Colonic mucosa (tissue), 4 donors: ENCODE measurements at regions not wholly inside any gene's neighbourhood (a gene's known extent, or its start where the extent isn't known, plus 50 kb on each side); places are given as distances from the start of the nearest gene placed in this dataset.

Experiments used
- DNase-seq: peaks from one replicate; pipeline ENCODE4 v3.0.0-alpha.2; 2020
- H3K27ac ChIP-seq: fragments of 200-600 bp; one replicate; pipeline ENCODE4 v1.8.0; 2021
- H3K27me3 ChIP-seq: fragments of 200-600 bp; one replicate; pipeline ENCODE4 v1.8.0; 2021
- H3K36me3 ChIP-seq: fragments of 200-600 bp; one replicate; pipeline ENCODE4 v1.8.0; 2021
- H3K4me1 ChIP-seq: fragments of 200-600 bp; one replicate; pipeline ENCODE4 v1.8.0; 2021; ENCODE audit warnings: mild to moderate bottlenecking
- H3K4me3 ChIP-seq: fragments of 200-600 bp; one replicate; pipeline ENCODE4 v1.8.0; 2021
- H3K9ac ChIP-seq, 2 donors: one replicate each; pipeline ENCODE4 v1.7.0; 2013; ENCODE audit warnings: control low read depth in 2 of 2, low read depth in 2 of 2, low read length in 2 of 2
- H3K9me3 ChIP-seq: fragments of 200-600 bp; one replicate; pipeline ENCODE4 v1.8.0; 2021
- intact Hi-C: fragments of 100-400 bp; cut with DNase I; formaldehyde crosslinking; loops from one replicate; pipeline ENCODE4 v1.14.1; 2022
- TF ChIP-seq, protein P1 (sequence below): fragments of 200-600 bp; IDR thresholded peaks from one replicate; pipeline ENCODE4 v1.8.0; 2022; ENCODE audit warnings: antibody characterized with exemption, mild to moderate bottlenecking
- donor health status: healthy.
- donor health status: DM: no; HTN: no; CAD: no.
- donor health status: DM: no; HTN: no; CAD: no.

DNA sequence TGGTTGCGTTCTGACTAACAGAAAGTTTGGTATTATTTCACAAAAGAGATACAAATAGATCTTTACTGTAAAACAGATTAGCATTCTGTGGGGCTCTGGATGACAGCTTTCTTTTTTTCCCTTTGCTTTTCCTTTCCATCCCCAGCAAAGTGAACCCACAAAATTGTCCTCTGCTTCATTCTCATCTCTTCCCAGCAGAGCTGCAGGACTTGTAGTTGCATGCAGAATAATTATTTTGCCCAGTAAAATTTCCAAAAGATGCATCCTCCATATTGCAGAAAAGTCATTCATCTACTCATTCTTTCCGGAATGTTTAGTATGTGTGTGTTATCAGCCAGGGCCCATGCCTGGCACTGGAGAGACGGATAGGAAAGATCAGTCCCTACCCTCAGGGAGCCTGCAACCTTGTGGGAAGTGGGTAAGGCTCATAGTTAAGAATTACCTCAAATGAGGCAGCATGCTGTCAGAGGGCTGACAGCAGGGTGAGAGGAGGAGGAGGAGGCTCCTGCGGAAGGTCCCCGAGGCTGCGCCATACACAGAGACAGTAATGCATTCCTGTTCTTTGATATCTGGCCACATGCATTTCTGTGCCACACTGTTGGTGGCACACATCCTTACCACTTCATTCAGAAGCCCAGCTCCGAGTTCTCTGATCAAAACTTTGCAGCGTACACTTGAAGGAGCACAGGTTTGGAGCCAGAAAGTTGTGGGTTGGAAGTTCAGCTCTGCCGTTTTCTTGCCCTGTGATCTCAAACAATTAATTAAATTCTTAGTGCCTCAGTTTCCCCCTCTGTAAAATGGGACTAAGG lies 225.4 kb downstream of the MYCN start:
- Histone ChIP-seq H3K9me3 (no peaks in the 10 kb centered on the region), H3K4me3 (no peak overlapping the region), H3K9ac (no peak overlapping the region), H3K27me3 (no peaks in the 10 kb centered on the region), H3K4me1 (no peaks in the 10 kb centered on the region), H3K27ac (no peak overlapping the region), H3K36me3 (no peaks in the 10 kb centered on the region)
- DNase-seq: no peak
- intact Hi-C loops: no loop called here
- TF ChIP-seq, protein P1, sequence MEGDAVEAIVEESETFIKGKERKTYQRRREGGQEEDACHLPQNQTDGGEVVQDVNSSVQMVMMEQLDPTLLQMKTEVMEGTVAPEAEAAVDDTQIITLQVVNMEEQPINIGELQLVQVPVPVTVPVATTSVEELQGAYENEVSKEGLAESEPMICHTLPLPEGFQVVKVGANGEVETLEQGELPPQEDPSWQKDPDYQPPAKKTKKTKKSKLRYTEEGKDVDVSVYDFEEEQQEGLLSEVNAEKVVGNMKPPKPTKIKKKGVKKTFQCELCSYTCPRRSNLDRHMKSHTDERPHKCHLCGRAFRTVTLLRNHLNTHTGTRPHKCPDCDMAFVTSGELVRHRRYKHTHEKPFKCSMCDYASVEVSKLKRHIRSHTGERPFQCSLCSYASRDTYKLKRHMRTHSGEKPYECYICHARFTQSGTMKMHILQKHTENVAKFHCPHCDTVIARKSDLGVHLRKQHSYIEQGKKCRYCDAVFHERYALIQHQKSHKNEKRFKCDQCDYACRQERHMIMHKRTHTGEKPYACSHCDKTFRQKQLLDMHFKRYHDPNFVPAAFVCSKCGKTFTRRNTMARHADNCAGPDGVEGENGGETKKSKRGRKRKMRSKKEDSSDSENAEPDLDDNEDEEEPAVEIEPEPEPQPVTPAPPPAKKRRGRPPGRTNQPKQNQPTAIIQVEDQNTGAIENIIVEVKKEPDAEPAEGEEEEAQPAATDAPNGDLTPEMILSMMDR: no peak

DNA sequence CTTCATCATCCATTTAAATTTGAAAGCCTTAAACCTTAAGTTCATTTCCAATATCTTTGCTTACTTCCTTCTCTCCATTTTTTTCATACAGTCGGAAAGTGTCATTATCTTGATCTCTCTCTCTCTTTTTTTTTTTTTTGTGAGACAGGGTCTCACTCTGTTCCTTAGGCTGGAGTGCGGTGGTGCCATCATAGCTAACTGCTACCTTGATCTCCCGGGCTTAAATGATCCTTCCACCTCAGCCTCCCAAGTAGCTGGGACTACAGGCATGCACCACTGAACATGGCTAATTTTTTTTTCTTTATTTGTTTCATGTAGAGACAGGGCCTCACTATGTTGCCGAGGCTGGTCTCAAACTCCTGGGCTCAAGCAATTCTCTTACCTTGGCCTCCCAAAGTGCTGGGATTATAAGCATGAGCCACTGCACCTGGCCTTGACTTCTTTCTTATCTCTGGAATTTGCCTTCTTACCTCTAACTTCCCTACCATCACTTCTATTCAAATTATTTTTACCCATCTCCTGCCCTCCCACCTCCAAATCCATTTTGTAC lies 222.2 kb downstream of the MYCN start:
- no peaks in the 10 kb centered on the region for H3K27me3 ChIP-seq
- no peak overlapping the region for H3K4me3 ChIP-seq
- no peak for DNase-seq
- TF ChIP-seq, protein P1: no peak
- no peak overlapping the region for H3K27ac ChIP-seq
- no peaks in the 10 kb centered on the region for H3K4me1 ChIP-seq
- intact Hi-C loops: no loop called here
- no peaks in the 10 kb centered on the region for H3K9me3 ChIP-seq
- no peaks in the 10 kb centered on the region for H3K36me3 ChIP-seq
- H3K9ac ChIP-seq: no peak overlapping the region

DNA sequence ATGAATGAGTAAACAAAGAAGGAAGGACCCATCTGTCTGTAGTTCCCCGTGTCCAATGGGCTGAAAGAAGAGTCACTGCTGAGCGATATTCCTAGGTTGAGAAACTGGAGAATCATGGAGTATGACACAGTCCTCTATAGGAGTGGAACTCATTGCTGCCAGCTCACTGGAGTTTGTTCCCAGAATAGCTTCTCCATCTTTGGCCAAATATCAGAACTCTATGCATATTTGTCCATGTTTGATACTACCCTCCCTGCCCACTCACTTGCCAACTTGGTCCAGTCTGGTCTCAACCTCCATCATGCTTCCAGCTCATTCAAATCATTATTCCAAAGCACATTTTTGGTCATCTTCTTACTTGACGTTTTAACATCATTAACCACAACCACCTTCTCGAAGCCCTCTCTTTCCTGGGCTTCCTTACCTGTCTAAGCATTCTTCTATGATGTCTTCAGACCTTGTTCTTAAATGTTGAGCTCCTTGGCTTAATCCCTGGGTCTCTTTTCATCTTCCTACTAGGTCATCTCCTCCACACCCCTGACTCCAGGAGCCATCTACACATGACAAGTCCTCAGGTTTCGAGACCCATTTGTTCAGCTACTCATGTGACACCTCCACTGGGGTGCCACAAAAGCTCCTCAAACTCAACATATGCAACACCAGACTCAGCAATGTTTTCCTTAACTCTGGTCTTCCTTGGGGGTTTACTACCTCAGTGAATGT lies 221.6 kb downstream of the MYCN start:
- Histone ChIP-seq H3K27ac (no peak overlapping the region), H3K4me1 (no peaks in the 10 kb centered on the region), H3K27me3 (no peaks in the 10 kb centered on the region), H3K4me3 (no peak overlapping the region), H3K9ac (no peak overlapping the region), H3K36me3 (no peaks in the 10 kb centered on the region), H3K9me3 (no peaks in the 10 kb centered on the region)
- intact Hi-C loops: no loop called here
- TF ChIP-seq, protein P1: no peak
- DNase-seq: no peak

DNA sequence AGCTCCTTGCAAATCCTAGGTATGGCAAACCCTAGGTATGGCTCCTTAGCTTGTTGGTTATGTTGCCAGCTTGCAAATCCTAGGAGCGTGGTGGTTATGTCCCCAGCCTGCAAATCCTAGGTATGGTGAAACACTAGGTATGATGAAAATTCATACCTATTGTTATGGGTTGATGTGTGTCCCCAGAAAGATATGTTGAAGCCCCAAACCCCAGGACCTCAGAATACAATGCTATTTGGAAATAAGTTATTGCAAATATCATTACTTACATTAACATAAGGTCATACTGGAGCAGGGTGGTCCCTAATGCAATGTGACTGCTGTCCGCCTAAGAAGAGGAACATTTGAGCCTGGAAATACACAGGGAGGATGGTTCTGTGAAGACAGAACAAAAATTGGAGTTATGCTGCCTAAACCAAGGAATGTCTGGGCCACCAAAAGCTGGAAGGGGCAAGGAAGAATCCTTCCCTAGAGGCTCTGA lies 220.8 kb downstream of the MYCN start:
- Histone ChIP-seq H3K27ac (no peak overlapping the region), H3K4me3 (no peak overlapping the region), H3K4me1 (no peaks in the 10 kb centered on the region), H3K9me3 (no peaks in the 10 kb centered on the region), H3K36me3 (no peaks in the 10 kb centered on the region), H3K9ac (no peak overlapping the region), H3K27me3 (no peaks in the 10 kb centered on the region)
- intact Hi-C loops: no loop called here
- TF ChIP-seq, protein P1: no peak
- DNase-seq: no peak

DNA sequence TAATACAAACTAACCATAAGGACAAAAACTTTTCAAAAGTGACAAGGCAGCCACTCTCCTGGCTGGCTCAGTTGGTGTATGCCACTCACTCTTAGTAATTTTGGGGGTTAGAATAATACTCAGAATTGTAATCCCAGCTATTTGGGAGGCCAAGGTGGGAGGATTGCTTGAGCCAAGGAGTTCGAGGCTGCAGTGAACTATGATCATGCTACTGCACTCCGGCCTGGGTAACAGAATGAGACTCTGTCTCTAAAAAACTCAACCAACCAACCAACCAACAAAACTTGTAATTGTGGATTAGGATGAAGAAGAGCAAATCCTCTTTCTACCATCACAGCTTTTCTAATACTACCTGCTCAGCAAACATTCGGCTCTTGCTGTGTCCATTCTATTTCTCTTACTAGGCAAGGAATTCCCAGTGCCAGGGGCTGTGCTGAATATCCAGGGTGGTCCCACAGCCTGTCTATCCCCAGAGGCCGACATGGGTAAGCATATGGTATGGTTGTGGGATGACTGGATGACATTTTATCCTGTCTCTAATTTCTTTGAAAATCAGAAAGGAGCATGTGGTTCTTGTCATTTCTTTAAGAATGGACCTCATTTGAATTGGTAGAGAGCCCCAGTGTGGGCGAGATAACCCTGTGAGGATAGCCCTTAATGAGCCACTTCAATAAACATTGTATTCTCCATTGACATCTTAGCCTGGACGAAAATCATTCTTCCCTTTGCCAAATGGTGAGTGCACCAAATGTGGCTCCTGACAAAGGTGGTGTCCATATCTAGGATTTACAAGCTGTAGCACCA lies 220.1 kb downstream of the MYCN start:
- Histone ChIP-seq H3K9ac (no peak overlapping the region), H3K4me1 (no peaks in the 10 kb centered on the region), H3K27me3 (no peaks in the 10 kb centered on the region), H3K36me3 (no peaks in the 10 kb centered on the region), H3K27ac (no peak overlapping the region), H3K4me3 (no peak overlapping the region), H3K9me3 (no peaks in the 10 kb centered on the region)
- intact Hi-C loops: no loop called here
- DNase-seq: no peak
- TF ChIP-seq, protein P1: no peak
